Endometrial microvascular endothelial cells (primary cell): ENCODE measurements at regions not wholly inside any gene's neighbourhood (a gene's known extent, or its start where the extent isn't known, plus 50 kb on each side); places are given as distances from the start of the nearest gene placed in this dataset.

Experiments used
- in situ Hi-C: cut with HindIII; loops from 2 replicates; pipeline ENCODE4 v1.10.0; 2017; ENCODE audit warnings: low sequenced_read_pairs, low pct_unique_long_range_greater_than_20kb; ENCODE audit errors: inconsistent ontology term

GRCh38 chr4:13159041-13159620, 325.0 kb downstream of the RAB28 start:
- in situ Hi-C loops = no loop called here

GRCh38 chr4:13151194-13151593, 332.9 kb downstream of the RAB28 start:
- in situ Hi-C loops = no loop called here

GRCh38 chr4:13143222-13144070, 340.7 kb downstream of the RAB28 start:
- in situ Hi-C loops = no loop called here

GRCh38 chr4:13142726-13143125, 341.4 kb downstream of the RAB28 start:
- in situ Hi-C loops = no loop called here

- in situ Hi-C loops = no loop called here
Observed at GRCh38 chr4:13142191-13142590, 341.9 kb downstream of the RAB28 start.

GRCh38 chr4:13137390-13137789, 346.8 kb downstream of the RAB28 start:
- in situ Hi-C loops = no loop called here

GRCh38 chr4:13133700-13134099, 350.4 kb downstream of the RAB28 start:
- in situ Hi-C loops = no loop called here

- in situ Hi-C loops = no loop called here
Observed at GRCh38 chr4:13130848-13131247, 353.3 kb downstream of the RAB28 start.

- in situ Hi-C loops = no loop called here
Observed at GRCh38 chr4:13129095-13129494, 355.0 kb downstream of the RAB28 start.

GRCh38 chr4:13126976-13127910, 356.9 kb downstream of the RAB28 start:
- in situ Hi-C loops = no loop called here

- in situ Hi-C loops = no loop called here
Observed at GRCh38 chr4:13118633-13119032, 365.5 kb downstream of the RAB28 start.

GRCh38 chr4:13117185-13117584, 367.0 kb downstream of the RAB28 start:
- in situ Hi-C loops = no loop called here

GRCh38 chr4:13112030-13112429, 372.1 kb downstream of the RAB28 start:
- in situ Hi-C loops = no loop called here

- in situ Hi-C loops = no loop called here
Observed at GRCh38 chr4:13109536-13109935, 374.6 kb downstream of the RAB28 start.

- in situ Hi-C loops = no loop called here
Observed at GRCh38 chr4:13108096-13108495, 376.0 kb downstream of the RAB28 start.

GRCh38 chr4:13103382-13104015, 380.6 kb downstream of the RAB28 start:
- in situ Hi-C loops = no loop called here

- in situ Hi-C loops = no loop called here
Observed at GRCh38 chr4:13102092-13102742, 381.9 kb downstream of the RAB28 start.

GRCh38 chr4:13097971-13098370, 386.2 kb downstream of the RAB28 start:
- in situ Hi-C loops = no loop called here

GRCh38 chr4:13095722-13096121, 388.4 kb downstream of the RAB28 start:
- in situ Hi-C loops = no loop called here
